Neural cell (in vitro differentiated cells): ENCODE measurements at regions not wholly inside any gene's neighbourhood (a gene's known extent, or its start where the extent isn't known, plus 50 kb on each side); places are given as distances from the start of the nearest gene placed in this dataset.
A peak's percentile ranks its signal among the peaks of the same experiment; 100 is the strongest.

Source experiments
- H2AFZ ChIP-seq: fragments of 200-600, 300-800 bp; sonication (generic), shearing (Covaris generic); 2 replicates; pipeline ENCODE4 v1.6.0; 2014; ENCODE audit warnings: low read depth, mild to moderate bottlenecking, antibody characterized with exemption, low read length, moderate library complexity
- H3F3A ChIP-seq: fragments of 200-600 bp; shearing (Covaris generic); 2 replicates; pipeline ENCODE4 v1.6.1; 2016; ENCODE audit warnings: mild to moderate bottlenecking, moderate library complexity, mixed read lengths, antibody characterized with exemption, low read length; ENCODE audit not compliant: insufficient read depth, poor library complexity, severe bottlenecking
- H3K27ac ChIP-seq: fragments of 200-600, 300-800 bp; sonication (generic), shearing (Covaris generic); 2 replicates; pipeline ENCODE4 v1.5.1; 2014; ENCODE audit warnings: mild to moderate bottlenecking, low read length, moderate library complexity
- H3K27me3 ChIP-seq: fragments of 300-800, 200-600 bp; sonication (generic), shearing (Covaris generic); 2 replicates; pipeline ENCODE4 v1.6.0; 2014; ENCODE audit warnings: mild to moderate bottlenecking, low read depth, low read length, moderate library complexity; ENCODE audit not compliant: insufficient read depth
- H3K36me3 ChIP-seq: fragments of 300-800, 200-600 bp; sonication (generic), shearing (Covaris generic); 2 replicates; pipeline ENCODE4 v1.5.1; 2014; ENCODE audit warnings: mild to moderate bottlenecking, antibody characterized with exemption, low read length, moderate library complexity; ENCODE audit not compliant: insufficient read depth
- H3K4me2 ChIP-seq: fragments of 300-800, 200-600 bp; sonication (generic), shearing (Covaris generic); 2 replicates; pipeline ENCODE4 v1.6.0; 2014; ENCODE audit warnings: mild to moderate bottlenecking, low read length
- H3K4me3 ChIP-seq: fragments of 300-800, 200-600 bp; sonication (generic), shearing (Covaris generic); 2 replicates; pipeline ENCODE4 v1.5.1; 2014; ENCODE audit warnings: mild to moderate bottlenecking, low read length, moderate library complexity
- H3K79me2 ChIP-seq: fragments of 200-600 bp; shearing (Covaris generic); replicated peaks from 2 replicates; pipeline ENCODE4 v1.6.0; 2014; ENCODE audit warnings: mild to moderate bottlenecking, low read length, moderate library complexity; ENCODE audit not compliant: insufficient read depth
- H3K9ac ChIP-seq: fragments of 300-800, 200-600 bp; sonication (generic), shearing (Covaris generic); 2 replicates; pipeline ENCODE4 v1.6.1; 2016; ENCODE audit warnings: mild to moderate bottlenecking, low read length, mixed read lengths
- H3K9me2 ChIP-seq: fragments of 200-600 bp; shearing (Covaris generic); 2 replicates; pipeline ENCODE4 v1.6.1; 2016; ENCODE audit warnings: mild to moderate bottlenecking, low read length, mixed read lengths; ENCODE audit not compliant: insufficient read depth
- H3K9me3 ChIP-seq: fragments of 200-600, 300-800 bp; sonication (generic), shearing (Covaris generic); 2 replicates; pipeline ENCODE4 v1.6.1; 2016; ENCODE audit warnings: mild to moderate bottlenecking, mixed run types, low read length, moderate library complexity, mixed read lengths
- H4K20me1 ChIP-seq: fragments of 200-600 bp; shearing (Covaris generic); 2 replicates; pipeline ENCODE4 v1.6.1; 2016; ENCODE audit warnings: mild to moderate bottlenecking, mixed run types; ENCODE audit not compliant: insufficient read depth
- CTCF ChIP-seq: fragments of 450-650 bp; IDR thresholded peaks from 2 replicates; pipeline ENCODE4 v1.5.1; 2014; ENCODE audit warnings: antibody characterized with exemption, mild to moderate bottlenecking, moderate library complexity; ENCODE audit not compliant: poor library complexity, severe bottlenecking
- EP300 ChIP-seq: fragments of 450-650 bp; conservative IDR thresholded peaks from 2 replicates; pipeline ENCODE4 v1.6.1; 2014; ENCODE audit warnings: antibody characterized with exemption, mild to moderate bottlenecking, moderate library complexity; ENCODE audit not compliant: poor library complexity, severe bottlenecking
- EZH2 ChIP-seq: fragments of 200-600, 300-800 bp; shearing (Covaris generic), sonication (generic); IDR thresholded peaks from 2 replicates; pipeline ENCODE4 v1.6.1; 2014; ENCODE audit warnings: antibody characterized with exemption, low read length, borderline replicate concordance, mild to moderate bottlenecking; ENCODE audit not compliant: insufficient read depth, poor library complexity, severe bottlenecking
- MXI1 ChIP-seq: fragments of 450-650 bp; conservative IDR thresholded peaks from 2 replicates; pipeline ENCODE4 v1.6.1; 2014; ENCODE audit warnings: antibody characterized with exemption, mild to moderate bottlenecking; ENCODE audit not compliant: poor library complexity, severe bottlenecking
- POLR2AphosphoS5 ChIP-seq: IDR thresholded peaks from 2 replicates; pipeline ENCODE4 v1.6.1; 2012
- RAD21 ChIP-seq: fragments of 450-650 bp; conservative IDR thresholded peaks from 2 replicates; pipeline ENCODE4 v1.6.1; 2014; ENCODE audit warnings: antibody characterized with exemption, mild to moderate bottlenecking, moderate library complexity
- SMC3 ChIP-seq: fragments of 450-650 bp; conservative IDR thresholded peaks from 2 replicates; pipeline ENCODE4 v1.6.1; 2014; ENCODE audit warnings: antibody characterized with exemption, mild to moderate bottlenecking, moderate library complexity; ENCODE audit not compliant: poor library complexity
- TAF1 ChIP-seq: IDR thresholded peaks from 2 replicates; pipeline ENCODE4 v1.6.1; 2012; ENCODE audit warnings: low read depth
- TF ChIP-seq, protein P1 (sequence below): IDR thresholded peaks from 2 replicates; pipeline ENCODE4 v1.6.1; 2012; ENCODE audit warnings: borderline replicate concordance

DNA sequence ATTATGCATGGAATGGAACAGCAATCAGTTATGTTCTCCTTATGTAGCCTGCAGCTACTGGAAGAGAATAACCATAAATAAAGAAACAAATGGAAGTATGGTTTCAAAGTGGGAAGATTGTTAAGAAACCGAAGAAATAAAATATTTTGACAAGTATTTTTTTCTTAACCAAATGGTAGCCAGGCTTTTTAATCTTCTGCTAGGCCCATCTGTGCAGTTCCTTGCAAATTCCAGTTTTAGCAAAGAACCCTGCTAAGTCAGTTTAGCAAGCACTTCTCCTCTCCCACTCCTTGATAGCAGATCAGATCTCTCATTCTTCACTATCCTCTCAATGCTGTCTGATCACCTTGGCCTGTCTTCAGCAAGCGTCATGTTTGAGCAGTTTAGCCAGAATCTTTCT, 111.1 kb upstream of the PRDM9 start:
- H3F3A ChIP-seq = no peaks in the 10 kb centered on the region
- no peak overlapping the region for H3K27ac ChIP-seq
- no peak overlapping the region for H3K9ac ChIP-seq
- no peaks in the 10 kb centered on the region for H3K79me2 ChIP-seq
- no peak overlapping the region for H3K4me2 ChIP-seq
- no peaks in the 10 kb centered on the region for H3K27me3 ChIP-seq
- TF ChIP-seq MXI1 = no peak
- TF ChIP-seq POLR2AphosphoS5 = no peak
- TF ChIP-seq CTCF = no peak
- TF ChIP-seq EZH2 = no peak
- TF ChIP-seq TAF1 = no peak
- TF ChIP-seq, protein P1, sequence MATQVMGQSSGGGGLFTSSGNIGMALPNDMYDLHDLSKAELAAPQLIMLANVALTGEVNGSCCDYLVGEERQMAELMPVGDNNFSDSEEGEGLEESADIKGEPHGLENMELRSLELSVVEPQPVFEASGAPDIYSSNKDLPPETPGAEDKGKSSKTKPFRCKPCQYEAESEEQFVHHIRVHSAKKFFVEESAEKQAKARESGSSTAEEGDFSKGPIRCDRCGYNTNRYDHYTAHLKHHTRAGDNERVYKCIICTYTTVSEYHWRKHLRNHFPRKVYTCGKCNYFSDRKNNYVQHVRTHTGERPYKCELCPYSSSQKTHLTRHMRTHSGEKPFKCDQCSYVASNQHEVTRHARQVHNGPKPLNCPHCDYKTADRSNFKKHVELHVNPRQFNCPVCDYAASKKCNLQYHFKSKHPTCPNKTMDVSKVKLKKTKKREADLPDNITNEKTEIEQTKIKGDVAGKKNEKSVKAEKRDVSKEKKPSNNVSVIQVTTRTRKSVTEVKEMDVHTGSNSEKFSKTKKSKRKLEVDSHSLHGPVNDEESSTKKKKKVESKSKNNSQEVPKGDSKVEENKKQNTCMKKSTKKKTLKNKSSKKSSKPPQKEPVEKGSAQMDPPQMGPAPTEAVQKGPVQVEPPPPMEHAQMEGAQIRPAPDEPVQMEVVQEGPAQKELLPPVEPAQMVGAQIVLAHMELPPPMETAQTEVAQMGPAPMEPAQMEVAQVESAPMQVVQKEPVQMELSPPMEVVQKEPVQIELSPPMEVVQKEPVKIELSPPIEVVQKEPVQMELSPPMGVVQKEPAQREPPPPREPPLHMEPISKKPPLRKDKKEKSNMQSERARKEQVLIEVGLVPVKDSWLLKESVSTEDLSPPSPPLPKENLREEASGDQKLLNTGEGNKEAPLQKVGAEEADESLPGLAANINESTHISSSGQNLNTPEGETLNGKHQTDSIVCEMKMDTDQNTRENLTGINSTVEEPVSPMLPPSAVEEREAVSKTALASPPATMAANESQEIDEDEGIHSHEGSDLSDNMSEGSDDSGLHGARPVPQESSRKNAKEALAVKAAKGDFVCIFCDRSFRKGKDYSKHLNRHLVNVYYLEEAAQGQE = no peak
- TF ChIP-seq RAD21 = no peak
- no peak for TF ChIP-seq SMC3
- TF ChIP-seq EP300 = no peak
- no peaks in the 10 kb centered on the region for H3K36me3 ChIP-seq
- no peaks in the 10 kb centered on the region for H3K9me2 ChIP-seq
- no peaks in the 10 kb centered on the region for H4K20me1 ChIP-seq
- H3K9me3 ChIP-seq = no peaks in the 10 kb centered on the region
- H2AFZ ChIP-seq = no peak overlapping the region
- H3K4me3 ChIP-seq = no peak overlapping the region

DNA sequence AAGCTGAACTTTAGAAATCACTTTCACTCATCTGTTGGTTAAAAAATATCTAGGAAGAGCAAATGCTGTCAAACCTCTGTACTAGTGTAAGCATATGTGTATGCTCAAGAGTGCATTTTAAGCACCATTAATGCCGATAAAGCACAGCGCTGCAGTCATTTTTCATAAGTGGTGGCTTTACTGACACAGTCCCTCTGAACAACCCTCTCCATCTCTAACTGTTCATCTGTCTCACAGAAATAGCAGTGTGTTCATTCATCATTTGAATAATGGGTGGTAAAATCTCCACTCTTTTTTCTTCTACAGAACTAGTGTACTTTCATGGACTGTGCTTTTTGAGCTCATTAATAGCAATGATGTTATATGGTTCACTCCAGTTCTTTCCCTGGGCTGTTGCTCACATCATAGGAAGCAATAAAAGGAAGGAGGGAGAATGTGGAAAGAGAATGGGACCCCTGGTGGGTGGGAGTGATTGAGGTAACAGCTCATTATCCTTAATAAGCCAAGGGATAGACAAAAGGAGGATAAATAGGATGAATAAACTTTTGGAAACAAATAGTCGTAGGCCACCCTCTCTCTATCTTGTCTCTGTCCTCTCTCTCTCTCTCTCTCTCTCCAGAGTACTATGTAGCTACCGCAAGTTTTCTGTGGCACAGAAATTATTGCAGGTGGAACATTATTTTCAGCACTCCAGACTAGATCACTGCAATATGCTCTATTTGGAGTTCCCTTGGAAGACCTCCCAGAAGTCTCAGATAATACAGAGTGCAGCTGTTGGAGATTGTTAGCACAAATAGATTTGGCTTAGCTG, 117.9 kb upstream of the PRDM9 start:
- H3K9me2 ChIP-seq = no peaks in the 10 kb centered on the region
- no peak overlapping the region for H2AFZ ChIP-seq
- no peaks in the 10 kb centered on the region for H3F3A ChIP-seq
- no peaks in the 10 kb centered on the region for H3K9me3 ChIP-seq
- H3K4me3 ChIP-seq = no peak overlapping the region
- H4K20me1 ChIP-seq = no peaks in the 10 kb centered on the region
- H3K27ac ChIP-seq = peak overlapping the region; percentile 6
- H3K79me2 ChIP-seq = no peaks in the 10 kb centered on the region
- TF ChIP-seq CTCF (no peak), EZH2 (no peak), MXI1 (no peak), RAD21 (no peak), SMC3 (no peak), EP300 (peak; percentile 63), POLR2AphosphoS5 (peak; percentile 43)
- TF ChIP-seq, protein P1 = peak; percentile 28
- H3K9ac ChIP-seq = no peak overlapping the region
- no peaks in the 10 kb centered on the region for H3K36me3 ChIP-seq
- H3K4me2 ChIP-seq = no peak overlapping the region
- H3K27me3 ChIP-seq = no peaks in the 10 kb centered on the region
